PC-9 (cell line): ENCODE measurements at regions not wholly inside any gene's neighbourhood (a gene's known extent, or its start where the extent isn't known, plus 50 kb on each side); places are given as distances from the start of the nearest gene placed in this dataset.
"Not testable (repeated sequence)": the region's sequence is repeated elsewhere in the genome, so short reads cannot be mapped to it uniquely, and the experiment has no call there.

Source experiments
- BruUV-seq: library from RNA; stranded (reverse); fragments of 400-500 nt; replicated peaks from 2 replicates; lab custom pipeline; 2021; lab: Mats Ljungman, UMichigan
- CTCF ChIA-PET: fragments of 300-600 bp; sonication (Branson Sonifier 250); formaldehyde crosslinking; loops from one replicate; lab custom pipeline; 2022; ENCODE audit warnings: antibody characterized with exemption; lab: Charles Lee
- POLR2A ChIA-PET: fragments of 300-600 bp; sonication (Branson Sonifier 250); formaldehyde crosslinking; loops from one replicate; lab custom pipeline; 2022; ENCODE audit warnings: antibody characterized with exemption; ENCODE audit not compliant: unreplicated experiment; lab: Charles Lee
- DNase-seq, 2 experiments: peaks; one replicate each; pipeline versions ENCODE4 v3.0.0 to v3.0.0-alpha.2; 2015 to 2022; ENCODE audit warnings: mixed read lengths in 1 of 2
- H2AFZ ChIP-seq: fragments of 200-600 bp; sonication (generic); 2 replicates; pipeline ENCODE4 v1.8.1; 2017; ENCODE audit warnings: antibody characterized with exemption
- H3F3A ChIP-seq: fragments of 200-600 bp; sonication (generic); 2 replicates; pipeline ENCODE4 v1.8.1; 2017; ENCODE audit warnings: antibody characterized with exemption, mild to moderate bottlenecking, low read depth; ENCODE audit not compliant: insufficient read depth
- H3K27ac ChIP-seq: fragments of 200-600 bp; sonication (generic); 2 replicates; pipeline ENCODE4 v1.6.1; 2016; ENCODE audit warnings: mixed run types
- H3K27me3 ChIP-seq: fragments of 200-600 bp; sonication (generic); 2 replicates; pipeline ENCODE4 v1.6.1; 2016; ENCODE audit warnings: low read depth, mixed run types; ENCODE audit not compliant: insufficient read depth
- H3K36me3 ChIP-seq: fragments of 200-600 bp; sonication (generic); 2 replicates; pipeline ENCODE4 v1.6.1; 2016; ENCODE audit warnings: low read depth, mixed run types
- H3K4me1 ChIP-seq: fragments of 200-600 bp; sonication (generic); replicated peaks from 2 replicates; pipeline ENCODE4 v1.6.1; 2016; ENCODE audit warnings: mixed run types; ENCODE audit not compliant: insufficient read depth
- H3K4me2 ChIP-seq: fragments of 200-600 bp; sonication (generic); 2 replicates; pipeline ENCODE4 v1.6.1; 2017; ENCODE audit warnings: mixed run types
- H3K4me3 ChIP-seq: fragments of 200-600 bp; sonication (generic); 2 replicates; pipeline ENCODE4 v1.6.1; 2016; ENCODE audit warnings: mixed run types
- H3K79me2 ChIP-seq: fragments of 200-600 bp; sonication (generic); 2 replicates; pipeline ENCODE4 v1.6.1; 2017; ENCODE audit warnings: low read depth, mixed run types
- H3K9me2 ChIP-seq: fragments of 200-600 bp; sonication (generic); 2 replicates; pipeline ENCODE4 v1.8.1; 2017; ENCODE audit warnings: mild to moderate bottlenecking; ENCODE audit not compliant: insufficient read depth
- H3K9me3 ChIP-seq: fragments of 200-600 bp; sonication (generic); 2 replicates; pipeline ENCODE4 v1.8.1; 2016; ENCODE audit warnings: low read depth; ENCODE audit not compliant: insufficient read depth
- H4K20me1 ChIP-seq: fragments of 200-600 bp; sonication (generic); 2 replicates; pipeline ENCODE4 v1.8.1; 2017; ENCODE audit not compliant: insufficient read depth
- EZH2 ChIP-seq: fragments of 200-600 bp; sonication (generic); IDR thresholded peaks from 2 replicates; pipeline ENCODE4 v1.8.0; 2017; ENCODE audit warnings: antibody characterized with exemption, low read depth
- intact Hi-C: fragments of 100-400 bp; cut with micrococcal nuclease; formaldehyde crosslinking; loops from one replicate; pipeline ENCODE4 v1.10.0; 2022; ENCODE audit not compliant: unreplicated experiment
- TF ChIP-seq, protein P1 (sequence below): fragments of 200-600 bp; sonication (generic); conservative IDR thresholded peaks from 2 replicates; pipeline ENCODE4 v1.6.1; 2017; ENCODE audit warnings: mixed run types, antibody characterized with exemption, mild to moderate bottlenecking, moderate library complexity

DNA sequence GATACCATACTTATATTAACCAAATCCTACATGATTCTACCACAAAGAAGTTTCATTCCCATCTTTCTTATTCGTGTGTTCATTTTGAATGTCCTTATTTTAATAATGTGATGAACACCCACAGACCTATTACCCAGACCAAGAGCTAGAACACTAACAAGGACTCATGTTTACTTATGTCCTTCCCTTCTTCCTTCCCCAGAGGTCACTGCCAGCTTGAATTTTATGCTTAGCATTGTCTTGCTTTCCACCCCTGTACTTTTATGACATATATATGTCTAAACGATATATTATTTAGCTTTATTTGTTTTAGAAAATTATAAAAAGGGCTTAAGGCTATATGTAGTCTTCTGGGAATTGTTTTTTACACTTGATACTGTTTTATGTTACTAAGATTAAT lies 238.6 kb downstream of the LRIG3 start:
- BruUV-seq: no TSS peak
- Histone ChIP-seq H3K4me1 (no peaks in the 10 kb centered on the region), H3K27me3 (no peaks in the 10 kb centered on the region), H3K9me3 (no peaks in the 10 kb centered on the region), H3F3A (no peaks in the 10 kb centered on the region), H3K9me2 (no peaks in the 10 kb centered on the region), H3K27ac (no peak overlapping the region), H4K20me1 (no peaks in the 10 kb centered on the region), H3K36me3 (no peaks in the 10 kb centered on the region), H3K4me2 (no peak overlapping the region), H3K4me3 (no peak overlapping the region), H3K79me2 (no peaks in the 10 kb centered on the region), H2AFZ (no peak overlapping the region; the same call in 1 of the 2 replicates)
- intact Hi-C loops: no loop called here
- DNase-seq: no peak
- ChIA-PET POLR2A (no interaction called here), CTCF (no interaction called here)
- TF ChIP-seq EZH2: no peak

- Histone ChIP-seq H2AFZ (no peak overlapping the region), H3K27ac (no peak overlapping the region), H3K36me3 (no peaks in the 10 kb centered on the region), H3K4me3 (no peak overlapping the region), H3K4me1 (no peaks in the 10 kb centered on the region), H3K27me3 (no peaks in the 10 kb centered on the region), H3K79me2 (no peaks in the 10 kb centered on the region), H3K9me2 (no peaks in the 10 kb centered on the region), H3F3A (no peaks in the 10 kb centered on the region), H3K4me2 (no peak overlapping the region), H4K20me1 (no peaks in the 10 kb centered on the region), H3K9me3 (peaks cover 5% of the 10 kb centered on the region; the same call in 1 of the 2 replicates)
- no TSS peak for BruUV-seq
- DNase-seq: peak in 1 of 2 experiments; percentile 7
- intact Hi-C loops: no loop called here
- POLR2A ChIA-PET: no interaction called here
- CTCF ChIA-PET: no interaction called here
- TF ChIP-seq, protein P1, sequence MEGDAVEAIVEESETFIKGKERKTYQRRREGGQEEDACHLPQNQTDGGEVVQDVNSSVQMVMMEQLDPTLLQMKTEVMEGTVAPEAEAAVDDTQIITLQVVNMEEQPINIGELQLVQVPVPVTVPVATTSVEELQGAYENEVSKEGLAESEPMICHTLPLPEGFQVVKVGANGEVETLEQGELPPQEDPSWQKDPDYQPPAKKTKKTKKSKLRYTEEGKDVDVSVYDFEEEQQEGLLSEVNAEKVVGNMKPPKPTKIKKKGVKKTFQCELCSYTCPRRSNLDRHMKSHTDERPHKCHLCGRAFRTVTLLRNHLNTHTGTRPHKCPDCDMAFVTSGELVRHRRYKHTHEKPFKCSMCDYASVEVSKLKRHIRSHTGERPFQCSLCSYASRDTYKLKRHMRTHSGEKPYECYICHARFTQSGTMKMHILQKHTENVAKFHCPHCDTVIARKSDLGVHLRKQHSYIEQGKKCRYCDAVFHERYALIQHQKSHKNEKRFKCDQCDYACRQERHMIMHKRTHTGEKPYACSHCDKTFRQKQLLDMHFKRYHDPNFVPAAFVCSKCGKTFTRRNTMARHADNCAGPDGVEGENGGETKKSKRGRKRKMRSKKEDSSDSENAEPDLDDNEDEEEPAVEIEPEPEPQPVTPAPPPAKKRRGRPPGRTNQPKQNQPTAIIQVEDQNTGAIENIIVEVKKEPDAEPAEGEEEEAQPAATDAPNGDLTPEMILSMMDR: no peak
- no peak for TF ChIP-seq EZH2
These were observed 225.0 kb downstream of the LRIG3 start for GRCh38 chr12:58695263-58695662.

GRCh38 chr12:58701536-58701935 lies 218.8 kb downstream of the LRIG3 start:
- Histone ChIP-seq H3K27ac (no peak overlapping the region), H3K36me3 (no peaks in the 10 kb centered on the region), H3K79me2 (no peaks in the 10 kb centered on the region), H2AFZ (no peak overlapping the region), H3F3A (no peaks in the 10 kb centered on the region), H3K27me3 (no peaks in the 10 kb centered on the region), H4K20me1 (no peaks in the 10 kb centered on the region), H3K4me3 (no peak overlapping the region), H3K4me2 (no peak overlapping the region), H3K9me2 (no peaks in the 10 kb centered on the region), H3K9me3 (peaks cover under 1% of the 10 kb centered on the region; the same call in 1 of the 2 replicates), H3K4me1 (no peaks in the 10 kb centered on the region)
- POLR2A ChIA-PET: no interaction called here
- DNase-seq: no peak
- no TSS peak for BruUV-seq
- intact Hi-C loops: no loop called here
- TF ChIP-seq, protein P1: no peak
- no peak for TF ChIP-seq EZH2
- CTCF ChIA-PET: no interaction called here

GRCh38 chr12:58703866-58704265 lies 216.4 kb downstream of the LRIG3 start:
- Histone ChIP-seq H3K36me3 (no peaks in the 10 kb centered on the region), H3K4me2 (no peak overlapping the region), H3K79me2 (no peaks in the 10 kb centered on the region), H3K27me3 (no peaks in the 10 kb centered on the region), H4K20me1 (no peaks in the 10 kb centered on the region), H3K4me3 (no peak overlapping the region), H3K27ac (no peak overlapping the region), H2AFZ (0 out of 2 replicates have a peak overlapping the region, but pooled peaks have one; percentile 52), H3K9me3 (no peaks in the 10 kb centered on the region), H3K4me1 (no peaks in the 10 kb centered on the region), H3F3A (no peaks in the 10 kb centered on the region), H3K9me2 (no peaks in the 10 kb centered on the region)
- no TSS peak for BruUV-seq
- CTCF ChIA-PET: no interaction called here
- intact Hi-C loops: no loop called here
- TF ChIP-seq, protein P1: no peak
- TF ChIP-seq EZH2: no peak
- POLR2A ChIA-PET: no interaction called here
- no peak for DNase-seq

DNA sequence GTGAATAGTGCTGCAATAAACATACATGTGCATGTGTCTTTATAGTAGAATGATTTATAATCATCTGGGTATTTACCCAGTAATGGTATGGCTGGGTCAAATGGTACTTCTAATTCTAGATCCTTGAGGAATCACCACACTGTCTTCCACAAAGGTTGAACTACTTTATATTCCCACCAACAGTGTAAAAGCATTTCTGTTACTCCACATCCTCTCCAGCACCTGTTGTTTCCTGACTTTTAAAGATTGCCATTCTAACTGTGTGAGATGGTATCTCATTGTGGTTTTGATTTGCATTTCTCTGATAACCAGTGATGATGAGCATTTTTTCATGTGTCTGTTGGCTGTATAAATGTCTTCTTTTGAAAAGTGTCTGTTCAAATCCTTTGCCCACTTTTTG lies 215.5 kb downstream of the LRIG3 start:
- H3F3A ChIP-seq, H3K27me3 ChIP-seq, intact Hi-C loops, H4K20me1 ChIP-seq, BruUV-seq, DNase-seq, H3K27ac ChIP-seq, H3K36me3 ChIP-seq, CTCF ChIA-PET, H3K4me2 ChIP-seq, H3K9me2 ChIP-seq, H3K9me3 ChIP-seq, H2AFZ ChIP-seq, POLR2A ChIA-PET, H3K4me3 ChIP-seq, H3K4me1 ChIP-seq, H3K79me2 ChIP-seq: not testable (repeated sequence)
